ENCODE measurements at regions not wholly inside any gene's neighbourhood (a gene's known extent, or its start where the extent isn't known, plus 50 kb on each side); places are given as distances from the start of the nearest gene placed in this dataset.

GRCh38 chr15:46266661-46267060 lies 631.8 kb downstream of the SQOR start:
- DNase-seq, result no peak

GRCh38 chr15:46270481-46271147 lies 635.8 kb downstream of the SQOR start:
- no peak for DNase-seq

GRCh38 chr15:46275701-46276100 lies 640.9 kb downstream of the SQOR start:
- DNase-seq, result no peak

GRCh38 chr15:46277451-46277850 lies 642.6 kb downstream of the SQOR start:
- DNase-seq, result no peak

GRCh38 chr15:46278062-46278461 lies 643.2 kb downstream of the SQOR start:
- no peak for DNase-seq

GRCh38 chr15:46278486-46279090 lies 643.8 kb downstream of the SQOR start:
- DNase-seq, result no peak

- DNase-seq, result no peak
Measured at GRCh38 chr15:46280762-46281542, 646.1 kb downstream of the SQOR start.

- no peak for DNase-seq
Measured at GRCh38 chr15:46293550-46293949, 658.7 kb downstream of the SQOR start.

GRCh38 chr15:46296002-46296401 lies 661.2 kb downstream of the SQOR start:
- no peak for DNase-seq

- no peak for DNase-seq
Measured at GRCh38 chr15:46296797-46297196, 662.0 kb downstream of the SQOR start.

GRCh38 chr15:46297766-46298165 lies 662.9 kb downstream of the SQOR start:
- peak; percentile 21 for DNase-seq

- DNase-seq, result no peak
Measured at GRCh38 chr15:46300716-46301115, 665.9 kb downstream of the SQOR start.

- no peak for DNase-seq
Measured at GRCh38 chr15:46301291-46301690, 666.5 kb downstream of the SQOR start.

GRCh38 chr15:46301826-46302225 lies 667.0 kb downstream of the SQOR start:
- DNase-seq, result no peak

GRCh38 chr15:46304321-46304720 lies 669.5 kb downstream of the SQOR start:
- peak; percentile 0 for DNase-seq

GRCh38 chr15:46307746-46308145 lies 672.9 kb downstream of the SQOR start:
- DNase-seq, result no peak

GRCh38 chr15:46309914-46310313 lies 675.1 kb downstream of the SQOR start:
- no peak for DNase-seq

- DNase-seq, result peak; percentile 48
Measured at GRCh38 chr15:46312133-46312740, 677.4 kb downstream of the SQOR start.

GRCh38 chr15:46315434-46315833 lies 680.6 kb downstream of the SQOR start:
- no peak for DNase-seq

GRCh38 chr15:46316024-46316423 lies 681.2 kb downstream of the SQOR start:
- no peak for DNase-seq

- no peak for DNase-seq
Measured at GRCh38 chr15:46317029-46317428, 682.2 kb downstream of the SQOR start.

- DNase-seq, result no peak
Measured at GRCh38 chr15:46322753-46323152, 687.9 kb downstream of the SQOR start.

- no peak for DNase-seq
Measured at GRCh38 chr15:46326173-46326572, 691.3 kb downstream of the SQOR start.

- no peak for DNase-seq
Measured at GRCh38 chr15:46328821-46329220, 694.0 kb downstream of the SQOR start.

Data from inflammatory macrophage treated with lipopolysaccharide for 4 hours (primary cell).